ENCODE measurements at regions not wholly inside any gene's neighbourhood (a gene's known extent, or its start where the extent isn't known, plus 50 kb on each side); places are given as distances from the start of the nearest gene placed in this dataset.
A peak's percentile ranks its signal among the peaks of the same experiment; 100 is the strongest.

GRCh38 chr12:14239935-14240872 lies 125.3 kb upstream of the ATF7IP start:
- TF ChIP-seq CEBPB (IDR thresholded peaks at IDR 0.05), result peak; percentile 8; the same call in 1 of the 2 replicates
- TF ChIP-seq CREB1 (IDR thresholded peaks at IDR 0.05; ENCODE audit: low read depth), result no peak
- TF ChIP-seq EP300 (IDR thresholded peaks at IDR 0.05; ENCODE audit: borderline replicate concordance), result peak; percentile 86
- TF ChIP-seq TEAD4 (IDR thresholded peaks at IDR 0.05), result peak; percentile 71
- peak; percentile 77 for TF ChIP-seq USF1 (IDR thresholded peaks at IDR 0.05)
- no peak for TF ChIP-seq EGR1 (IDR thresholded peaks at IDR 0.05)
- TF ChIP-seq RAD21 (IDR thresholded peaks at IDR 0.05; ENCODE audit: low read depth), result peak; percentile 36
- peak; percentile 90 for TF ChIP-seq TCF12 (IDR thresholded peaks at IDR 0.05; ENCODE audit: low read depth)
- TF ChIP-seq MAX (IDR thresholded peaks at IDR 0.05), result peak; percentile 86
- TF ChIP-seq FOXM1 (IDR thresholded peaks at IDR 0.05; ENCODE audit: borderline replicate concordance, low read depth), result no peak; the same call in none of the 2 replicates
- peak; percentile 47; the same call in 1 of the 2 replicates for TF ChIP-seq TAF1 (IDR thresholded peaks at IDR 0.05; ENCODE audit: low read depth)
- peak; percentile 85 for TF ChIP-seq NFIC (IDR thresholded peaks at IDR 0.05)
- peak; percentile 72 for TF ChIP-seq YY1 (IDR thresholded peaks at IDR 0.05; ENCODE audit: low read depth)
- no peak for TF ChIP-seq ZBTB7A (IDR thresholded peaks at IDR 0.05; ENCODE audit: low read depth)
- TF ChIP-seq REST (IDR thresholded peaks at IDR 0.05; ENCODE audit: low read depth), result no peak

GRCh38 chr12:14240873-14241220 lies 124.6 kb upstream of the ATF7IP start:
- TF ChIP-seq CREB1 (IDR thresholded peaks at IDR 0.05; ENCODE audit: low read depth) (no peak), EP300 (IDR thresholded peaks at IDR 0.05; ENCODE audit: borderline replicate concordance) (no peak), NFIC (IDR thresholded peaks at IDR 0.05) (no peak)

- TF ChIP-seq RAD21 (IDR thresholded peaks at IDR 0.05; ENCODE audit: low read depth) (no peak), REST (IDR thresholded peaks at IDR 0.05; ENCODE audit: low read depth) (no peak), TEAD4 (IDR thresholded peaks at IDR 0.05) (no peak), CEBPB (IDR thresholded peaks at IDR 0.05) (no peak), USF1 (IDR thresholded peaks at IDR 0.05) (no peak)
Measured at GRCh38 chr12:14243941-14244340, 121.5 kb upstream of the ATF7IP start.

- TF ChIP-seq REST (IDR thresholded peaks at IDR 0.05; ENCODE audit: low read depth) (no peak), YY1 (IDR thresholded peaks at IDR 0.05; ENCODE audit: low read depth) (no peak), ZBTB7A (IDR thresholded peaks at IDR 0.05; ENCODE audit: low read depth) (no peak), FOXM1 (IDR thresholded peaks at IDR 0.05; ENCODE audit: borderline replicate concordance, low read depth) (no peak), NFIC (IDR thresholded peaks at IDR 0.05) (no peak), EP300 (IDR thresholded peaks at IDR 0.05; ENCODE audit: borderline replicate concordance) (no peak), CREB1 (IDR thresholded peaks at IDR 0.05; ENCODE audit: low read depth) (no peak), MAX (IDR thresholded peaks at IDR 0.05) (no peak), EGR1 (IDR thresholded peaks at IDR 0.05) (no peak), TAF1 (IDR thresholded peaks at IDR 0.05; ENCODE audit: low read depth) (no peak)
Measured at GRCh38 chr12:14244876-14245669, 120.4 kb upstream of the ATF7IP start.

All from Ishikawa (cell line).